Upper lobe of right lung (tissue), 1 donor: ENCODE measurements at regions not wholly inside any gene's neighbourhood (a gene's known extent, or its start where the extent isn't known, plus 50 kb on each side); places are given as distances from the start of the nearest gene placed in this dataset.

Experiments
- ATAC-seq: fragments of 200-7000 bp; cut with Tn5 transposase; one replicate; pipeline ENCODE4 v1.9.1; 2020; ENCODE audit warnings: mild to moderate bottlenecking, moderate library complexity
- DNase-seq: peaks from one replicate; pipeline ENCODE4 v3.0.0-alpha.2; 2020
- H3K27ac ChIP-seq: fragments of 200-600 bp; one replicate; pipeline ENCODE4 v1.8.0; 2022
- H3K27me3 ChIP-seq: fragments of 200-600 bp; one replicate; pipeline ENCODE4 v1.8.0; 2022; ENCODE audit warnings: mild to moderate bottlenecking
- H3K36me3 ChIP-seq: fragments of 200-600 bp; one replicate; pipeline ENCODE4 v1.8.0; 2022
- H3K4me1 ChIP-seq: fragments of 200-600 bp; one replicate; pipeline ENCODE4 v1.8.0; 2022
- H3K4me3 ChIP-seq: fragments of 200-600 bp; one replicate; pipeline ENCODE4 v1.8.0; 2022; ENCODE audit warnings: mild to moderate bottlenecking
- H3K9me3 ChIP-seq: fragments of 200-600 bp; one replicate; pipeline ENCODE4 v1.8.0; 2022
- intact Hi-C: fragments of 100-400 bp; cut with DNase I; formaldehyde crosslinking; loops from one replicate; pipeline ENCODE4 v1.11.0; 2022
- TF ChIP-seq, protein P1 (sequence below): fragments of 200-600 bp; IDR thresholded peaks from one replicate; pipeline ENCODE4 v1.8.0; 2022; ENCODE audit warnings: antibody characterized with exemption
- donor health status: DM: no; HTN: yes; CAD: no; lungs with severe emphysema.

- DNase-seq = no peak
- TF ChIP-seq, protein P1, sequence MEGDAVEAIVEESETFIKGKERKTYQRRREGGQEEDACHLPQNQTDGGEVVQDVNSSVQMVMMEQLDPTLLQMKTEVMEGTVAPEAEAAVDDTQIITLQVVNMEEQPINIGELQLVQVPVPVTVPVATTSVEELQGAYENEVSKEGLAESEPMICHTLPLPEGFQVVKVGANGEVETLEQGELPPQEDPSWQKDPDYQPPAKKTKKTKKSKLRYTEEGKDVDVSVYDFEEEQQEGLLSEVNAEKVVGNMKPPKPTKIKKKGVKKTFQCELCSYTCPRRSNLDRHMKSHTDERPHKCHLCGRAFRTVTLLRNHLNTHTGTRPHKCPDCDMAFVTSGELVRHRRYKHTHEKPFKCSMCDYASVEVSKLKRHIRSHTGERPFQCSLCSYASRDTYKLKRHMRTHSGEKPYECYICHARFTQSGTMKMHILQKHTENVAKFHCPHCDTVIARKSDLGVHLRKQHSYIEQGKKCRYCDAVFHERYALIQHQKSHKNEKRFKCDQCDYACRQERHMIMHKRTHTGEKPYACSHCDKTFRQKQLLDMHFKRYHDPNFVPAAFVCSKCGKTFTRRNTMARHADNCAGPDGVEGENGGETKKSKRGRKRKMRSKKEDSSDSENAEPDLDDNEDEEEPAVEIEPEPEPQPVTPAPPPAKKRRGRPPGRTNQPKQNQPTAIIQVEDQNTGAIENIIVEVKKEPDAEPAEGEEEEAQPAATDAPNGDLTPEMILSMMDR = no peak
Measured at GRCh38 chr1:232876506-232877364, 71.5 kb downstream of the MAP10 start.

GRCh38 chr1:232877365-232878028 lies 72.3 kb downstream of the MAP10 start:
- DNase-seq (no peak), ATAC-seq (no peak)
- no peak overlapping the region for H3K4me3 ChIP-seq
- intact Hi-C loops = no loop called here
- H3K36me3 ChIP-seq = no peaks in the 10 kb centered on the region
- H3K27ac ChIP-seq = no peak overlapping the region
- H3K4me1 ChIP-seq = no peaks in the 10 kb centered on the region
- H3K9me3 ChIP-seq = no peaks in the 10 kb centered on the region
- TF ChIP-seq, protein P1 = no peak
- H3K27me3 ChIP-seq = no peaks in the 10 kb centered on the region

More at GRCh38 chr1:232876506-232877364, 71.5 kb downstream of the MAP10 start:
- ATAC-seq = no peak
- H3K27me3 ChIP-seq = no peaks in the 10 kb centered on the region
- intact Hi-C loops = no loop called here
- H3K36me3 ChIP-seq = no peaks in the 10 kb centered on the region
- H3K4me3 ChIP-seq = no peak overlapping the region
- H3K4me1 ChIP-seq = no peaks in the 10 kb centered on the region
- no peaks in the 10 kb centered on the region for H3K9me3 ChIP-seq
- H3K27ac ChIP-seq = no peak overlapping the region

DNA sequence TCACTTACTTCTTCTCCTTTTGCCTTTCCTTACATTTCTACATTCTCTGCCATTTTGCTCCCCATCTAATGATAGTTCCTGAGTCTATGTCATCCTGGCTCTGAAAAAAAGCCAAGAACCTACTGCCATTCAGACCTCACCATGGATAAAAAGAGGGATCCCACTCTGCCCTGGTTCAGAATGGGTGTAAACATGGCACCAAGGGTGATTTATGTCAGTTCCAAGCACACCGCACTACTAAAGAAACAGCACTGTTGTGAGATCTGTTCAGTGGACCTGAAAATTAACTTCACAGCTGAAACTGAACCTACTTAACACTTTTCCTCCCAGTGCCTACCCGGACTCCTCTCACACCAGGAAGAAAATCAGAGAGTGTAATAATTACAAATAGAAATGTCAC lies 72.3 kb upstream of the NTPCR start:
- Histone ChIP-seq H3K4me3 (no peak overlapping the region), H3K4me1 (no peaks in the 10 kb centered on the region), H3K27me3 (no peaks in the 10 kb centered on the region), H3K27ac (no peak overlapping the region), H3K36me3 (no peaks in the 10 kb centered on the region), H3K9me3 (no peaks in the 10 kb centered on the region)
- no peak for ATAC-seq
- intact Hi-C loops = no loop called here
- DNase-seq = no peak
- TF ChIP-seq, protein P1 = no peak

- ATAC-seq = peak; percentile 64
- Histone ChIP-seq H3K27ac (no peak overlapping the region), H3K4me1 (no peaks in the 10 kb centered on the region), H3K27me3 (no peaks in the 10 kb centered on the region), H3K36me3 (no peaks in the 10 kb centered on the region), H3K4me3 (no peak overlapping the region), H3K9me3 (no peaks in the 10 kb centered on the region)
- DNase-seq = no peak
- TF ChIP-seq, protein P1 = peak; percentile 34
- intact Hi-C loops = no loop called here
Measured at GRCh38 chr1:232880354-232880753, 70.1 kb upstream of the NTPCR start.

- TF ChIP-seq, protein P1 = no peak
- no peak for DNase-seq
- intact Hi-C loops = no loop called here
Measured at GRCh38 chr1:232883992-232884661, 66.3 kb upstream of the NTPCR start.

More at GRCh38 chr1:232883992-232884661, 66.3 kb upstream of the NTPCR start:
- H3K4me1 ChIP-seq = no peaks in the 10 kb centered on the region
- no peaks in the 10 kb centered on the region for H3K27me3 ChIP-seq
- H3K36me3 ChIP-seq = no peaks in the 10 kb centered on the region
- no peak overlapping the region for H3K27ac ChIP-seq
- ATAC-seq = no peak
- no peaks in the 10 kb centered on the region for H3K9me3 ChIP-seq
- no peak overlapping the region for H3K4me3 ChIP-seq
